Activated CD4-positive, alpha-beta T cell treated with anti-CD3 and anti-CD28 coated beads, Interleukin-2, Interleukin-6, amounts not matched to agents 100 ng/mL and 50 ng/mL, durations not matched to agents 16 hours and 8 hours (primary cell): ENCODE measurements at regions not wholly inside any gene's neighbourhood (a gene's known extent, or its start where the extent isn't known, plus 50 kb on each side); places are given as distances from the start of the nearest gene placed in this dataset.
"Not testable (repeated sequence)": the region's sequence is repeated elsewhere in the genome, so short reads cannot be mapped to it uniquely, and the experiment has no call there.

Source experiments
- DNase-seq: peaks from one replicate; pipeline ENCODE4 v3.0.0-alpha.2; 2020

DNA sequence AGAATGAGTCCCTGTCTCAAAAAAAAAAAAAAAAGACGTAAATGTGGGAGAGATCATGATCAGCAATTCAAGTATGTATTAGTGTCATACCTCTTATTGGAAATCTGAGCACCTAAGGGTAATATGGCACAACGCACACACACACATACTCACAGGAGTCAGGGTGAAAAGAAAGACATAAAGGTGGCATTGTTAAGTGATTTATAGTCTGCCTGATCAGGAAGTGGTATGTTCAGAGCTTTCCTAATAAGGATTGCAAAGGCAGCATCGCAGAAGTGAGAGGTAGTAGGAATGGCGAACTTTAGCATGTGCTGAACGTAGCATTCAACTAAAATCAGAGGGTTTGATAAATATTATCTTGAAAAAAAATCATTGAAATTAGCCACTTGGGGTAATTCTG, 854.3 kb downstream of the METTL15 start:
- DNase-seq, result no peak

DNA sequence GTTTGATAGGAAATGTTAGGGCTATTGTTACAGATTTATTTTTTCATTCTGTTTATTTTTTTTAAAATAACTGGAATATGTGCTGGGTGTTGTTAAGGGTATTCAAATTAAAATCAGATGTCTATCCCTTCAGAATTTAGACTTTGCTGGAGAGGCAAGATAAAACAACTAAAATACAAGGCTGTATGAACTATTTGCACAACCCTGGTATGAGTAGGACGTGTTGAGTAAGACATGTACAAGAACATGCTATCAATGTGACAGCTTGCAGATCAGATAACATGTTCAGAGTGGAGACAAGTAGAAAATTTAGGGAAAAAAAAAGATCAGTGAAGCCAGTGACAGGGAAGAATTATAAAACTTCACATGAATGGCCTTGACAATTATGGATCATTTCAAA, 853.5 kb downstream of the METTL15 start:
- DNase-seq, result no peak

DNA sequence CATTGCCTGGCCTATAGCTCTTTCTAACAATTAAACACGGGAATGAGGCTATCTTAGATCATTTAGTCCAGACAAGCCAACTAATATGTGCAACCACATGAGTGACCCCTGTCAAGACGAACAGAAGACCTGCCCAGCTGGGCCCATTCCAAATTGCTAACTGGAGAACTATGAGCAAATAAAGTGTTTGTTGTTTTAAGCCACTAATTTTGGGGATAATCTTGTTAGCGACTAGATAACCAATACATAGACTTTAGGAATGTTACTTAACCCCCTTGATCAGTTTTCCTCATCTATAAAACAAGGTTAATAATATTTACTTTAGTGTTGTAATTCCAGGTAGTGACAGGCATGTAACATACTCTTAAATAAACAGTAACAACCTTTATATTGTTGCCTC, 848.3 kb downstream of the METTL15 start:
- no peak for DNase-seq

DNA sequence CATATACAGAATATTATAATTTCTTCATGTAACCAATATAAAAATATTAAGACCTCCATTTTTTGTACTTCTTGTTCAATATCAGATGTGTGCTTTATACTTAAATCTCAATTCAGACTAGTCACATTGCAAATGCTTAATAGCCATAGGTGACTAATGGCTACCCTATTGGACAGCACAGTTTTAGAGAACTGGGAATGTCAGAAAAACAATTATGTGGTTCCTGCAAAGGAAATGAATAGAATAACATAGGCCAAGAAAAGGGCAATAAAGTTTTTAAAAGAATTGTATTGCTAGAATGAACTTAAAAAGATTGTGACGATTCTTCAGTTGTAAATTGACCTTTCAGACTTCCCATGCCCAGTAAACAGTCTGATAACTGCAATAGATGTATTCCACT, 843.0 kb downstream of the METTL15 start:
- DNase-seq, result no peak

DNA sequence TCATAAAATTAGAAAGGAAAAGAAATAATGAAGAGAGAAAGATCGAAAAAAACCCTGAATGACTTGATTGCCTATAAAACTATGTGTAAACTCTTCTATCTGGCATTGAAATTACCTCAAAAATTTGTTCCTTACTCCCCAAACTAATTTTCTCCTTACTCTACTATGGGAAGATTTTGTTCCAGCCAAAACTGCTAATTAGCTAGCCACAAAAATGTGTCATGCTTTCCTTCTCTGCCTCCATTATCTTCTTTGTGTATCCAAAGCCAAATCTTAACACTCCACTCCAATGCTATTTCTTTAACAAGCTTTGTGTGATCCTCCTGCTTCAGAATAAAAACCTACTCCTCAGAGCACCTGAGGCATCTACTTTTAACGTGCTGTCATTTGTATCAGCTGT, 831.2 kb downstream of the METTL15 start:
- DNase-seq, result no peak

DNA sequence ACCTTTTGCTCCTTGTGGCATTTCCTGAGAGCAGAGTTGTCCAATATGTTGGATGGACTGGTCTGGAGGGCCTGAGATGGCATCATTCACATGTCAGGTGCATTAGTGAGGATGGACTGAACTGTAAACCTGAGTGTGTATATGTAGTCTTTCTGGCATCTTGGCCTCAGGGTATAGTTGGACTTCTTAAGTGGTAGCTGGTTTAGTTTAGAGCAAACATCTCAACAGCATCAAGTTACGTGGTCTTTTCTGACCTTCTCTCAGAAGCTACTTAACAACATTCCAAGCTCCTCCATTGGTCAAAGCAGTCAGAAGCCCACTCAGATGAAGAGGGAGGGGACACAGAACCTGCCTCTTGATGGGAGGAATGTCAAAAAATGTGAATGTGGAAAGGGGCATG, 829.9 kb downstream of the METTL15 start:
- DNase-seq, result no peak

DNA sequence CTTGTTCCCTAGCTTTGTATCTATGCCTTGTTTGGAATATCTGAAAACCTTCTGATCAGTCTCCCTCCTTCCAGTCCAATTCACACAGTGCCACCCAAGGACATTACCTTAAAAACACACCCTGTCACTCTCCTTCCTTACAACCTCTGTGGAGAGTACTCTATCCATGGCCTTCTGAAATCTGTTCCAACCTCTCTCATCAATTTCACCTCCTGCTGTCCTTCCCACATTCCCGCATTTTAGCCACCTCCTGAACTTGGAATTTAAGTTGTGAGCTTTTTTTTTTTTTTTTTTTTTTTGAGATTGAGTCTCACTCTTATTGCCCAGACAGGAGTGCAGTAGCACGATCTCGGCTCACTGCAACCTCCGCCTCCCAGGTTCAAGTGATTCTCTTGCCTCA, 824.8 kb downstream of the METTL15 start:
- no peak for DNase-seq

DNA sequence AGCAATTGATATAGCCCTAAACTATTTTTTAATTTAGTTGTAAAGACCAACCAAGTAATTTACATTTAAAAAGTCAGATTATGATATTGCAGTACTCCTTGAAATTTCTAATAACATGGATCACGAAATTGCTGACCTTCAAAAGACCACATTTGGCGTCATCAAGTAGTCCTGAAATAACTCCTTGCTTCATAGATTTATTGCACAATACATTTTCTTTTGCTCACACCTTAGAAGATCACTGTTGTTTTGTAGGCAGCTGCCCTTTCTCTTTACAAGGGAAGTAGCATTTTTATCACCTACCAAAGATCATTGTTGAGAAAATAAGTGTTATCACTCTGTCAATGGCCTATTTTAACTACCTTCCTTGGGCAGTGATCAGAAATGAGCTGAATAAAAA, 815.8 kb downstream of the METTL15 start:
- no peak for DNase-seq

DNA sequence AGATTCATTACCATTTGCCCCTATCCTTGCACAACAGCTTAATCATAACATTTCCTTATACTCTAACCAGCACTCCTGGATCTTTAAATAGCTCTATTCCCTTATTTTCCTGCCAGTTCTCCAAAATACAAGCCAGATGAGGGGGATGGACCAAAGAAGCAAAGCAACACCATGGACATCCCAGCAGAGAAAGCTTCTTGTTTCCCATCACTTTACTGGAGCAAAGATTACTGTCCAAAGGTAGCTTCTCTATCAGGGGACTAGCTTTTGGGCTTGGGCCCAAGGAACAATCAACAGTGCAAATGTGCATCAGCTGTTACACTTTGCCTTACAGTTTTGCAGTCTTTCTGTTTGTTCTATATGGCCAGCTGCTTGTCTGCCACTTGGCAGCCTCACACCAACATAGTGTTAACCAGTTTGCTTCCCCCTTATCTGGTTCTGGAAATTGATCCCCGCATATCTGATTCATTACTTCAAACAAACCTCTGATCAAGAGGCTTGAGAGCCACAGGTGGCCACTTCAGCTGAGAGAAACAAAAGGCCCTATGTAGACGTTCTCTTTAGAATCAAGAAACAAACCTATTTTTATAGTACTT, 814.3 kb downstream of the METTL15 start:
- no peak for DNase-seq

DNA sequence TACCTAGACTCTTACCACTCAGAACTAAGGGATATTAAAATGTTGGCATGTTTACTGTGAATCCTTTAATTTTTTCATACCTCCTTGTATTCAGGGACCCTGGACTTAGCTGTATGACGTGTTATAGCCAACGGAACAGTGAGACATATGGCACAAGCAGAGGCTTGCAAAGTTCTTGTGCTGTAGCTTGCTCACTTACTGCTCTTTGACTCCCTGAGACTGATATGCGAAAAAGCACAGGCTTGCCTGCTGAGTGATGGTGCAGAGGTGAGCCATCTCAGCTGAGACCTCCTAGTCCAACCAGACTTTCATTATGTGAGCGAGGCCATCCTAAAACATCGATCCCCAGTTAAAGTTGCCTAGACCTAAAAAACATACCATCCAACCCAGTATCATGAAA, 811.0 kb downstream of the METTL15 start:
- no peak for DNase-seq

DNA sequence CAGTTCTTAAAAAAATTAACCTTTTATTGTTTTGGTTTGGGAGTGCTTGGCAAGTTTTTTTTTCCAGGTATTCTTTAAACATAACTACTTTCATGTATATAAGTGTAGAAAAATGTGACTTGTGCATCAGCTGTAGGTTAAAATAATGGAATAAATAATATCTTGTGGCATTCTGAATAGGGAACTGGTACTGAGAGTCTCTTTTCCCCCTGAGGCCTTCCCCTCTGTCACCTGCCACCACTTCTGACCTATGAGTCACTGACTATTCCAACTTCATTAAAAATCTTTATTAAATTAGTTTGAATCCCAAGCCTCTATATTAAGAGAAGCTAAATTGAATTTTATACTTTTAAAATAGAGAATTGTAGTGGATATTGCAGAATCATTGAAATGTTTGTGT, 805.7 kb downstream of the METTL15 start:
- DNase-seq, result no peak

DNA sequence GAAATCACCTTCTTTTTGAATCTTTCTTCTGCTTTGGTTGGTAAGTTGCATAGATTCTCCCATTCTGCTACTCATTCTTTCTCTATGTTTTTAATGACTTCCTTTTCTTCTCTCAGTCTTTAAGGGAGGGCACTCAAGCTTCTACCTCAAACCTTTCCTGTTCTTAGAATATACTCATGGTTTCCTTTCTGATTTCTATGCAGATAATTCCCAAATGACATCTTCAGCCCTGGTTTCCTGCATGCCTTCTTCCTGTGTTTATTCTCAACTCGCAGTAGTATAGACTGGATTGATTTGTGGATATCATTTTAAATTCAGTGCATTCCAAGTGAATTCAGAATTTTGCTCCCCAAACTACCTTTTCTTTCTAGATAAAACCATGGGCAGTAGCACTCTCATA, 803.6 kb downstream of the METTL15 start:
- no peak for DNase-seq

DNA sequence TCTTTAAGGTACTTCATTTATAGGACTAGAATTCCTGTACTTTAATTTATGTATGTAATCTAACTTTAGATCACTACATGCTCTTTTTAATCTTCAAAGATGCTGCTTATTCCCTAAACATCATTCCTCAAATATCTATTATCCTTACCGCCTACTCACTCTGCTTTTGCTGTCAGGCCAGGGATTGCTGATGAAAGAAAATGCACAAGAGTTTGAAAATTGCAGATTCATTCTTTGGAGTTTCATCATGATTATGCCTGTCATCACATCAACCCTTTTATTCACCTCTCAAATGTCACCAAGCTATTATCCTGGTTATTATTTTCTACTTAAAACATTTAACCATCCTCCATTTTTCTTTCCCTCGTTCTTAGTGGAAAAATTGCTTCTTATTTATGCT, 802.7 kb downstream of the METTL15 start:
- no peak for DNase-seq

DNA sequence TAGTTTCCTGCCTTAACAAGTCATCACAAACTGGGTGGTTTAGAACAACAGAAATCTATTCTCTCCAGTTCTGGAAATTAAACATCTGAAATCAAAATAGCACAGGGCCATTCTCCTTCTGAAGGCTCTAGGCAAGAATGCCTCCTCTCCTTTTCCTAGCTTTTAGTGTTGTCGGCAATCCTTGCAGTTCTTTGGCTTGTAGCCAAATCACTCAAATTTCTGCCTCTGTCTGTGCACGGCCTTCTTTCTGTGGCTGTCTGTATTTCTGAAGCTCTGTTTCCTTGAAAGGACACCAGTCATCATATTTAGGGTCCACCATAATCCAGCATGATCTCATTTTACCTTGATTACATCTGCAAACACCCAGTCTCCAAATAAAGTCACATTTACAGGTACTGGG, 795.5 kb downstream of the METTL15 start:
- DNase-seq, result no peak

DNA sequence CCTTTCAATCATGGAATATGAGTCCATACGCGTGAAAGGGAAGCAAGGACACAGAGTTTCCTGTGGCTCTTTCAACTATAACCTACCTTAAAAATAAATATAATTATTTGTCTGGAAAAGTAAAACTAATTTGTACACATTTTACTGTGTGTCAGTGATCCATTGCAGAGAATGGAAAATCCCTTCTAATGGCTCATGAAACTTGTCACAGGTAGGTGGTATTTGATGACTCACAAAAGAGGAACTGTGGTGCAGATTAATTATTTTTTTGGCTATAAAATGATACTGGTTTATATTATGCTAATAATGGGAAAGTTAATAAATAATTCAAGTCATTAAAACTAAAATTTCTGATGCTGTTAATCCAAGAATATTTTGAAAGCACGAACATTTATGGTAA, 792.2 kb downstream of the METTL15 start:
- DNase-seq, result no peak

DNA sequence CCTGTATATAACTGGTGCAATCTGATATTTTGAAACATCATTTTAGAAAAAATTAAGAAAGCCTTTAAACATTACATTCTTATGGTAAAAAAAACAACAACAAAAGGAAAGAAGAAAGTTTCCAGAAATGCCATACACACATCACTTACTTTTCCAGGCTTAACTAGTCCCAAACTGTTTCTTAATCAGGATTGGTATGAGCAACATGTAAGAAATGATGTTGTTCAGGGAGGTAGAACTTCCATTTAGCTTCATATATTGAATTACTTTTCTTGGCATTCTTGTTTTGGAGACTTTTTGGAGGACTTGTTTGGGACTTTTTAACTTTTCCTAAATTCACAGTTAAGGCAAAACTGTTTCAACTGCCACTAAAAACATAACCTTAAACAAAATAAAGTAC, 791.5 kb downstream of the METTL15 start:
- DNase-seq, result no peak

DNA sequence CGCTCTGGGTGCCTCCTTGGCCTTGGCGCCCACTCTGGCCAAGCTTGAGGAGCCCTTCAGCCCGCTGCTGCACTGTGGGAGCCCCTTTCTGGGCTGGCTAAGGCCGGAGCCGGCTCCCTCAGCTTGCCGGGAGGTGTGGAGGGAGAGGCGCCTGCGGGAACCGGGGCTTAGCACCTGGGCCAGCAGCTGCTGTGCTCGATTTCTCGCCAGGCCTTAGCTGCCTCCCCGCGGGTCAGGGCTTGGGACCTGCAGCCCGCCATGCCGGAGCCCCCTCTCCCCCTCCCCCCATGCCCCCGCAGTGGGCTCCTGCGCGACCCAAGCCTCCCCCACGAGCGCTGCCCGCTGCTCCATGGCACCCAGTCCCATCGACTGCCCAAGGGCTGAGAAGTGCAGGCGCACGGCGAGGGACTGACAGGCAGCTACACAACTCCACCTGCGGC, 782.4 kb downstream of the METTL15 start:
- not testable (repeated sequence) for DNase-seq

DNA sequence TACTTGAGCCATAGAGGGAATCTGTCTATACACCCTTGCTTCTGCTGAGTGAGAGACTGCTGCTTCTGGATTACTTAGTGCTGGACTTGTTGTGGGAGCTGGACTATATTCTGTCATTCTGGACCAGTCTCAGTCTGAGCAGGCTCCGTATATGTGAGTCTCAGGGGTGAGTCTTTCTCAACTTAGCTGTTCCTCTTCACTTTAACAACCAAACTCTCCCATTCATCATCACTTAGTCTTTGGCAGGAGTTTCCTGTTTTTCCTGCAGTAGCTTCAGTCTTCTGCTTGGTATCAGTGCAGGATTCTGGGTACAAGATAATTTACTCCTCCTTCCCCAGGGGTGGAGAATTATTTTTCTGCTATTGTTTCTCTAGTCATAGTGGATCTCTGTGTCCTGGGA, 779.5 kb downstream of the METTL15 start:
- DNase-seq, result no peak

DNA sequence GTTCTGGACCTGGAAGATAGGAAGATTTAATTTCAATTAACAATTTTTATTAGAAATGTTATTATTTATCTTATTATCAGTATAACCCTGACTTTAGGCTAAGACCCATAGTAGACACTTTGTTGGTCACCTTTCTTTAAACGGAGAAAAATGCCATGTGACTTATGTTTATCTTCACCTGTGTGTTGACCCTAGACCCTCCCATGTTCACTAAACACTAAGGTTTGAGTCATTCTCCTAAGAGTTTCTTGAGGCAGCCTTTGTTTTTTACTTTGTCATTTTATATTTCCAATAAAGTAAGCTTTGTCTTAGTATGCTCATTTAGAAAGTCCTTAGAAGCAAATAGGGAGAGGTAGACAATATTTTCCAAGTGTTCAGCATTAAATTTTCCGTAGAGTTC, 771.7 kb downstream of the METTL15 start:
- DNase-seq, result no peak

DNA sequence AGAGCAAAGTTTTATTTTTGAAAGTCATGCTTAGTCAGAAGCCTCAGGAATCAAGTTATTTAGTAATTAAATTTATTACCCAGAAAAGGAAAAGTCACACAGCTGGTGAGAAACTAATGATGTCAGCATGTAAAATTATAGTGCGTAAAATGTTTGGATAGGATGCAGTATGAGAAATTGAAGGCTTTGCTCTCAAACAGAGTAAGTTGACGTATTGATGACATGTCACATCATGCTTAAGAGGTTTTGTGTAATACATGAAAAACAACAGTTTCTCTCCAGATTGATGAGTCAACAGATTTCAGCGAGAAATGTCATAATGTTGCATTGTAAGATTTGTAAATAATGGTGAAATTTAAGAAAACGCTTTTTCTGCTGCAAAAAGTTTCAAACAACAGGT, 769.8 kb downstream of the METTL15 start:
- DNase-seq, result no peak

DNA sequence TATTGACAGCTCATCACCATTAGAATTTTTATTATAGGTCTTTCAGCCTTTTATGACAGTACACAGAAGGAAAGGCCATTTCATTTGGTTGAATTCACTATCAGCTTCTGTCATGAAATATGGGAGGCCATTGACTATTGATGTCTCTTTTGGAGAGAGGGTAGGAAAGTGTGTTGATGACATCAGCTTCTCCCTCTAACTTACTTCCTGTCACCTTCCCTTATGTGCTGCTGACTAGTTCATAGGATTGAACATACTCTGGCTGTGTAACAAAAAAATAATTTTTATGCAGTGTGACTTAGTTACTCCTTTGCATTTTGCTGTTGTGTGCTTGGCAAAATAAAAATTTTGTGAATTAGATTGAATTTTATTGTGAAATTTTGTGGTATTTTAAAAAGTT, 769.2 kb downstream of the METTL15 start:
- no peak for DNase-seq

DNA sequence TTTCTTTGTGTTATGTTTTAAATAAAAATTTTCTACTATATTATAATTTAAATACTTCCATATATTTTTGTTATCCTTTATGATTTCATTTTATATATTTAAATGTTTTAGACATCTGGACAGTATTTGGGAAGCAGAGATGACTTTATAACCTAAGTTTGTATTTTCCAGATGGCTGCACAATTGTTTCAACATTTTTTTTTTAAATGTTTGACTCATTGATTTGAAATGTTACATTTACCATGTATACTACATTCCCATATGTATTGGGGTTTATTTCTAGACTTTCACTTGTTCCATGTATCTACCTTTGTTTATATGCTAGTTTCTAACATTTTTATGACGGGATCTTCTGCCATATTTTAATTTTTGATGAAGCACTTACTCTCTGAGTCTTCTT, 766.5 kb downstream of the METTL15 start:
- DNase-seq, result no peak

DNA sequence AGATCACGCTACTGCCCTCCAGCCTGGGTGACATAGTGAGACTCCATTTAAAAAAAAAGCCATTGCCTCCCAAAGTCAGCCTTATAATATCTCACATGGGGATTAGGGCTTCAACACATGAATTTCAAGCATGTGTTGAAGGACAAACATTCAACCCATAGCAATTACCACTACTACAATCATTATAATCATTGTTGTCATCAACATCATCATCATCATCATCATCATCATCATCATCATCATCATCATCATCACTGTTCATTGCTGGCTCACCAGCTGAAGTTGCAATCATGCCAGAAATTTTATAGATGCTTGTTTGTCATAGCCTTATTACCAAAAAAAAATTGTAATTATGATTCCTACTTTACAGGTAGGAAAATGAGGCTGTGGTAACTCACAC, 762.9 kb downstream of the METTL15 start:
- no peak for DNase-seq

DNA sequence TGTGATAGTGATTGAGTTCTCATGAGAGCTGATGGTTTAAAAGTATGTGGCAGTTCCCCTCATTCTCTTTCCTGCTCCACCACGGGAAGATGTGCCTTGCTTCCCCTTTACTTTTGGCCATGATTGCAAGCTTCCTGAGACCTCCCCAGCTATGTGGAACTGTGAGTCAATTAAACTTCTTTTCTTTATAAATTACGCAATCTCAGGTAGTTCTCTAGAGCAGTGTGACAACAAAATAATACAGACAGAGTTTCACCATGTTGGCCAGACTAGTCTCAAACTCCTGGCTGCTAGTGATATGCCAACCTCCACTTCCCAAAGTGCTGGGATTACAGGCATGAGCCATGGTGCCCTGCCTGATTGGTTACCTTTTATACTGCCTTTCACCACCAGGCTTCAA, 755.2 kb downstream of the METTL15 start:
- DNase-seq, result no peak

DNA sequence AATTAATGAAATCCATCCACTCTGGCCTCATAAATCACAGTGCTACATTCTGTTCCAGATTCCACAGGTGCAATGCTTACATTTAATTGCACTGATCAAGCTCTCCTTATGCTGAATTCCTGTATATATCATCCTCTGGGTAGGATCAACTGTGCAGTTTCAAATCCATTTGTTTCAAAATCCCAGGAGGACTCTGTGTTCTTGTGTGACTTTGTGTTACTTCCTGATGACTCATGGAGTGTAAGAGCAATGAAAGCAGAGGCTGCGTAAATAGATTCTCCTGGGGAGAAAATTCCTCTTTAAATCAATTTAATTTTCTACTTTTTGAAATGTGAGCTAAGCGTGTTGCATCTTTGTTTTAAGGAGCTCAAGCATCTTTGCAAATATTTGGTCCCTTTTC, 752.7 kb downstream of the METTL15 start:
- DNase-seq, result no peak

DNA sequence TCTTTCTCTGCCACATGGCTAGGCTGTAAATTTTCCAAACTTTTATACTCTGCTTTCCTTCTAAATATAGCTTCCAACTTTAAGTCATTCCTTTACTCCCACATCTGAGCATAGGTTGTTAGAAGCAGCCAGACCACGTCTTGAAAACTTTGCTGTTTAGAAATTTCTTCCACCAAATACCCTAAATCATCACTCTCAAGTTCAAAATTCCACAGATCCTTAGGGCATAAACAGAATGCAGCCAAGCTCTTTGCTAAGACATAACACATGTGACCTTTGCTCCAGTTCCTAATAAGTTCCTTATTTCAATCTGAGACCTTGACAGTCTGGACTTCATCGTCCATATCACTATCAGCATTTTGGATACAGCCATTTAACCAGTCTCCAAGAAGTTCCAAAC, 749.9 kb downstream of the METTL15 start:
- DNase-seq, result no peak
